Neural progenitor cell (in vitro differentiated cells): ENCODE measurements at regions not wholly inside any gene's neighbourhood (a gene's known extent, or its start where the extent isn't known, plus 50 kb on each side); places are given as distances from the start of the nearest gene placed in this dataset. TPM values are rescaled to one million over a fixed set of nuclear protein-coding genes. Genes with fewer than 3 reads are reported as not detected.

Experiments used
- DNase-seq: peaks from one replicate; pipeline ENCODE4 v3.0.0-alpha.2; 2016; ENCODE audit warnings: low spot score
- H2AFZ ChIP-seq: fragments of 200-600 bp; sonication (generic); replicated peaks from 2 replicates; pipeline ENCODE4 v1.6.1; 2016; ENCODE audit warnings: antibody characterized with exemption
- H3F3A ChIP-seq: fragments of 200-600 bp; sonication (generic); 2 replicates; pipeline ENCODE4 v1.6.1; 2016; ENCODE audit warnings: antibody characterized with exemption, low read depth
- H3K27ac ChIP-seq: fragments of 200-600 bp; sonication (generic); 2 replicates; pipeline ENCODE4 v1.5.1; 2016; ENCODE audit warnings: mild to moderate bottlenecking
- H3K27me3 ChIP-seq: fragments of 200-600 bp; sonication (generic); 2 replicates; pipeline ENCODE4 v1.6.1; 2016; ENCODE audit warnings: mild to moderate bottlenecking, moderate library complexity
- H3K36me3 ChIP-seq: fragments of 200-600 bp; sonication (generic); 2 replicates; pipeline ENCODE4 v1.5.1; 2016
- H3K4me1 ChIP-seq: fragments of 200-600 bp; sonication (generic); 2 replicates; pipeline ENCODE4 v1.6.1; 2016; ENCODE audit warnings: mixed run types
- H3K4me2 ChIP-seq: fragments of 200-600 bp; sonication (generic); 2 replicates; pipeline ENCODE4 v1.6.1; 2016
- H3K4me3 ChIP-seq: fragments of 200-600 bp; sonication (generic); 2 replicates; pipeline ENCODE4 v1.5.1; 2016
- H3K79me2 ChIP-seq: fragments of 200-600 bp; sonication (generic); 2 replicates; pipeline ENCODE4 v1.6.1; 2016; ENCODE audit warnings: low read depth
- H3K9ac ChIP-seq: fragments of 200-600 bp; sonication (generic); 2 replicates; pipeline ENCODE4 v1.6.1; 2016
- H3K9me3 ChIP-seq: fragments of 200-600 bp; sonication (generic); 2 replicates; pipeline ENCODE4 v1.5.1; 2016; ENCODE audit warnings: low read depth
- H4K20me1 ChIP-seq: fragments of 200-600 bp; sonication (generic); 2 replicates; pipeline ENCODE4 v1.6.1; 2016; ENCODE audit warnings: low read depth
- H3K27ac Mint-ChIP-seq: 3 replicates; pipeline ENCODE4 v1.8.0; 2021; ENCODE audit warnings: mixed read lengths
- H3K27me3 Mint-ChIP-seq: 2 replicates; pipeline ENCODE4 v1.8.0; 2022; ENCODE audit warnings: low read depth, mild to moderate bottlenecking, inconsistent platforms, moderate library complexity, mixed read lengths; ENCODE audit not compliant: insufficient read depth
- H3K36me3 Mint-ChIP-seq: 3 replicates; pipeline ENCODE4 v1.8.0; 2021; ENCODE audit warnings: mixed read lengths
- H3K4me1 Mint-ChIP-seq: 3 replicates; pipeline ENCODE4 v1.8.0; 2021; ENCODE audit warnings: mixed read lengths
- H3K4me3 Mint-ChIP-seq: 3 replicates; pipeline ENCODE4 v1.8.0; 2021; ENCODE audit warnings: mild to moderate bottlenecking, moderate library complexity, mixed read lengths
- H3K9me3 Mint-ChIP-seq: 3 replicates; pipeline ENCODE4 v1.8.0; 2020; ENCODE audit warnings: mixed read lengths
- EZH2 ChIP-seq: fragments of 200-600 bp; sonication (generic); IDR thresholded peaks from 2 replicates; pipeline ENCODE4 v1.6.1; 2017; ENCODE audit warnings: antibody characterized with exemption, mild to moderate bottlenecking, moderate library complexity
- EZH2phosphoT487 ChIP-seq: fragments of 200-600 bp; sonication (generic); IDR thresholded peaks from 2 replicates; pipeline ENCODE4 v1.6.1; 2017; ENCODE audit warnings: antibody characterized with exemption
- small RNA-seq: library from RNA; depleted of rRNA; stranded (forward); fragments of <200 nt; gene quantifications from one replicate; pipeline ENCODE3, GENCODE V24; 2015
- TF ChIP-seq, protein P1 (sequence below): fragments of 200-600 bp; sonication (generic); IDR thresholded peaks from 2 replicates; pipeline ENCODE4 v1.5.1; 2017; ENCODE audit warnings: antibody characterized with exemption, mild to moderate bottlenecking

DNA sequence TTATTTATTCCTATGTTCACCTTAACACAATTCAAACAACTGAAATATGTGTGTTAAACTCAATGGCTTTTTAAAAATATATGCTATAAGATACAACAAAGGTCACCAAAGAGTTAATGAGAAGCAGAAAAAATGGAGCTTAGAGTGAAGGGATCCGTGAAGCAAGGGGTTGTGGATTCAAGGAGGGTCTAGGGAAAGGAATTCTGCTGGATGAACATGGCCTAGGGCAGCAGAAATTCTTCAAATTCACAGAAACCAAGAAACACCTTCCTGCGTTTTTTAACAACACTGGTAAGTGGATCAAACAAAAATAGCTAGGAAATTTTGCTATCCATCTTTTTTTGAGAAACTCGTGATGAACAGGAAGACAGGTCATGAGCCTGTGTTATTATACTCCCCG, 59.3 kb upstream of the PLSCR5 start:
- no peaks in the 10 kb centered on the region for H3F3A ChIP-seq
- H3K9me3 ChIP-seq: no peaks in the 10 kb centered on the region
- no peak for DNase-seq
- no peak overlapping the region for H3K4me3 ChIP-seq
- peaks cover 17% of the 10 kb centered on the region for H3K9me3 Mint-ChIP-seq
- no peak overlapping the region for H3K27ac Mint-ChIP-seq
- no peaks in the 10 kb centered on the region for H3K79me2 ChIP-seq
- H3K4me3 Mint-ChIP-seq: no peak overlapping the region
- H3K9ac ChIP-seq: no peak overlapping the region
- no peaks in the 10 kb centered on the region for H3K36me3 ChIP-seq
- TF ChIP-seq, protein P1, sequence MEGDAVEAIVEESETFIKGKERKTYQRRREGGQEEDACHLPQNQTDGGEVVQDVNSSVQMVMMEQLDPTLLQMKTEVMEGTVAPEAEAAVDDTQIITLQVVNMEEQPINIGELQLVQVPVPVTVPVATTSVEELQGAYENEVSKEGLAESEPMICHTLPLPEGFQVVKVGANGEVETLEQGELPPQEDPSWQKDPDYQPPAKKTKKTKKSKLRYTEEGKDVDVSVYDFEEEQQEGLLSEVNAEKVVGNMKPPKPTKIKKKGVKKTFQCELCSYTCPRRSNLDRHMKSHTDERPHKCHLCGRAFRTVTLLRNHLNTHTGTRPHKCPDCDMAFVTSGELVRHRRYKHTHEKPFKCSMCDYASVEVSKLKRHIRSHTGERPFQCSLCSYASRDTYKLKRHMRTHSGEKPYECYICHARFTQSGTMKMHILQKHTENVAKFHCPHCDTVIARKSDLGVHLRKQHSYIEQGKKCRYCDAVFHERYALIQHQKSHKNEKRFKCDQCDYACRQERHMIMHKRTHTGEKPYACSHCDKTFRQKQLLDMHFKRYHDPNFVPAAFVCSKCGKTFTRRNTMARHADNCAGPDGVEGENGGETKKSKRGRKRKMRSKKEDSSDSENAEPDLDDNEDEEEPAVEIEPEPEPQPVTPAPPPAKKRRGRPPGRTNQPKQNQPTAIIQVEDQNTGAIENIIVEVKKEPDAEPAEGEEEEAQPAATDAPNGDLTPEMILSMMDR: no peak
- no peak overlapping the region for H3K27ac ChIP-seq
- no peaks in the 10 kb centered on the region for H3K36me3 Mint-ChIP-seq
- H3K27me3 ChIP-seq: no peaks in the 10 kb centered on the region
- no peaks in the 10 kb centered on the region for H4K20me1 ChIP-seq
- no peaks in the 10 kb centered on the region for H3K4me1 ChIP-seq
- no peak overlapping the region for H2AFZ ChIP-seq
- no peaks in the 10 kb centered on the region for H3K27me3 Mint-ChIP-seq
- no peaks in the 10 kb centered on the region for H3K4me1 Mint-ChIP-seq
- H3K4me2 ChIP-seq: no peak overlapping the region

DNA sequence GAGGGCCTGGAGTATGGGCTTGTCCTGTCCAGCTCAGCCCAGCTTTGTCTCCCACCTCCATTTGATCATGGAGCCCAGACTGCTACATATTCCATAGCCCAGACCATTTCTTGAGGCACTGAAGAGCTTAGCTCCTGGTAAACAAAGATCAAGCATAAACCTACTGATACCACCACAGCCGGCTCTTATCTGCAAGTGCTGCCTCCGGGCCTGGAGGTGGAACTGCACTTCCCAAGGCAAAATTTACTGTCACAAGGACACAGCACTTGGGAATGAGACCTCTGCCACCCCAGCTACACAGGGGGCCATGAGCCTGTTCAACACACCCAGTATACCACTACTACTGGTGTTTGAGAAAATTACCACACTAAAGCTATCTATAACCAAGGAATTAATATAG, 53.7 kb upstream of the PLSCR5 start:
- Histone ChIP-seq H3K79me2 (no peaks in the 10 kb centered on the region), H3K4me3 (no peak overlapping the region), H4K20me1 (no peaks in the 10 kb centered on the region), H3K36me3 (no peaks in the 10 kb centered on the region), H3K27me3 (no peaks in the 10 kb centered on the region), H3K27ac (no peak overlapping the region), H3F3A (no peaks in the 10 kb centered on the region), H3K4me1 (peaks cover 10% of the 10 kb centered on the region), H2AFZ (no peak overlapping the region), H3K4me2 (no peak overlapping the region), H3K9me3 (no peaks in the 10 kb centered on the region), H3K9ac (no peak overlapping the region)
- peaks cover 10% of the 10 kb centered on the region for H3K4me1 Mint-ChIP-seq
- peaks cover 26% of the 10 kb centered on the region for H3K9me3 Mint-ChIP-seq
- peaks cover 2% of the 10 kb centered on the region for H3K27me3 Mint-ChIP-seq
- no peak for DNase-seq
- no peak overlapping the region for H3K27ac Mint-ChIP-seq
- no peak for TF ChIP-seq EZH2phosphoT487
- TF ChIP-seq, protein P1: no peak
- no peak for TF ChIP-seq EZH2
- no peaks in the 10 kb centered on the region for H3K36me3 Mint-ChIP-seq
- no peak overlapping the region for H3K4me3 Mint-ChIP-seq

DNA sequence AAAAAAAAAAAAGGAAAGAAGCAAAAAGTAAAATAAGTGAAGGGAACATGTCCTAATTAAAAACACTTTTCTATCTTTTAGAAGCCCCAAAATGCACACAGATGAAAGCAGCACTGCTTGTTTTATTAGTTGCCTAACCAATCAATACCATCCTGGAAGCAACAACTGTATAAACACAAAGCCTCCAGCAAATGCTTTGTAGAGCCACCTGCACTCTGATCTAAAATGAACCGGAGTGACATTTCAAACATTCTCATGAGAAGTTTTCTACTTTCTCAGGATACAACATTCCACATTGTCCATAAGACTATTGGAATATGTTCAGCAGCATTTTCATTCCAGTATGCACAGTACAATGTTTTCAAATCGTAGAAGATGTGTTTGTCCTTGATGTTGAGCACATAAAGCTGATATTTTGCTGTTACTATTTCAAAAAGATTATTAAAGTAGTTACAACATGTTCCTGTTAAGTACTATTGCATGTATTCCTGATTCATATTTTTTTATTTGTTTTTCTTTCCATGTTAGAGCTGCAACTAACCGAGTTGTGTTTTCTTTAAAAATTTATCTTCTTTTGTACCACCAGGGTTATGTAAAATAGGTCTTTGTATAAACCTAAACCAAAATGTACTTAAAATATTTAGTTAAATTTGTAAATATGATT, 50.3 kb upstream of the PLSCR5 start:
- Mint-ChIP-seq H3K27ac (no peak overlapping the region), H3K27me3 (peaks cover 2% of the 10 kb centered on the region)
- H3K4me1 ChIP-seq: peaks cover 10% of the 10 kb centered on the region

More for the DNA sequence above, 50.3 kb upstream of the PLSCR5 start:
- Histone ChIP-seq H2AFZ (peak overlapping the region; percentile 29), H3K9ac (no peak overlapping the region), H4K20me1 (no peaks in the 10 kb centered on the region), H3K36me3 (no peaks in the 10 kb centered on the region), H3K4me2 (no peak overlapping the region), H3K27me3 (no peaks in the 10 kb centered on the region), H3K79me2 (no peaks in the 10 kb centered on the region), H3K9me3 (no peaks in the 10 kb centered on the region), H3K4me3 (no peak overlapping the region), H3F3A (no peaks in the 10 kb centered on the region), H3K27ac (no peak overlapping the region)
- H3K9me3 Mint-ChIP-seq: peaks cover 16% of the 10 kb centered on the region
- no peak overlapping the region for H3K4me3 Mint-ChIP-seq
- DNase-seq: no peak
- TF ChIP-seq, protein P1: no peak
- TF ChIP-seq EZH2: no peak
- no peak for TF ChIP-seq EZH2phosphoT487
- H3K4me1 Mint-ChIP-seq: peaks cover 10% of the 10 kb centered on the region
- no peaks in the 10 kb centered on the region for H3K36me3 Mint-ChIP-seq

Small RNA genes lying in the stretch of these regions (small RNA-seq; reads per million reads assigned to genes)
- not detected for gene RNU6-505P
